Thyroid gland (tissue), 4 donors: ENCODE measurements at regions not wholly inside any gene's neighbourhood (a gene's known extent, or its start where the extent isn't known, plus 50 kb on each side); places are given as distances from the start of the nearest gene placed in this dataset.

Experiments used
- POLR2A ChIP-seq, 2 donors: fragments of 450-650 bp; IDR thresholded peaks; one replicate each; pipeline ENCODE4 v1.6.1; 2017; ENCODE audit warnings: antibody characterized with exemption in 2 of 2, mild to moderate bottlenecking in 2 of 2, moderate library complexity in 1 of 2
- TF ChIP-seq, protein P1 (sequence below), 6 experiments: fragments of 200-600 bp in 3 of 6; fragments of 450-650 bp in 3 of 6; sonication (generic) in 3 of 6; IDR thresholded peaks; one replicate each; pipeline ENCODE4 v1.5.1; 2016 to 2019; ENCODE audit warnings: antibody characterized with exemption in 6 of 6, mild to moderate bottlenecking in 2 of 6, inconsistent platforms in 1 of 6, moderate library complexity in 1 of 6

DNA sequence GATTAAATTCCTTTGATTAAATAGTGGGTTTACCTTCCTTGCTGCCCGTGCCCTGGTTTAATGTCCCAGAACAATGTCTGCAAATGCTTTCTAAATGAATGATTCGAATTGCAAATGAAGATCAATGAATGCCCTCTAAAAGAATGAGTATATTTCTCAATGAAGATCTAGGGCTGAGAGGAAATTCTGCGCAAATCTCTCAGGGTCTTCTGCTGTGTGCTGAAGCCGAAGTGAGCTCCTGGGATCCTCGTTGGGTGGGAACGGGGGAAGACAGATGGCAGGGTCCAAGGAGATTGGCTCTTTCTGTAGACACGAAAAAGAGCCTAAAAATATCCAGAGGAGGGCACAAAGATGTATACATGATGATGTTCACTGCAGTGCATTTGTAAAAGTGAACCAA is 224.8 kb downstream of the STIM2 start:
- TF ChIP-seq, protein P1, sequence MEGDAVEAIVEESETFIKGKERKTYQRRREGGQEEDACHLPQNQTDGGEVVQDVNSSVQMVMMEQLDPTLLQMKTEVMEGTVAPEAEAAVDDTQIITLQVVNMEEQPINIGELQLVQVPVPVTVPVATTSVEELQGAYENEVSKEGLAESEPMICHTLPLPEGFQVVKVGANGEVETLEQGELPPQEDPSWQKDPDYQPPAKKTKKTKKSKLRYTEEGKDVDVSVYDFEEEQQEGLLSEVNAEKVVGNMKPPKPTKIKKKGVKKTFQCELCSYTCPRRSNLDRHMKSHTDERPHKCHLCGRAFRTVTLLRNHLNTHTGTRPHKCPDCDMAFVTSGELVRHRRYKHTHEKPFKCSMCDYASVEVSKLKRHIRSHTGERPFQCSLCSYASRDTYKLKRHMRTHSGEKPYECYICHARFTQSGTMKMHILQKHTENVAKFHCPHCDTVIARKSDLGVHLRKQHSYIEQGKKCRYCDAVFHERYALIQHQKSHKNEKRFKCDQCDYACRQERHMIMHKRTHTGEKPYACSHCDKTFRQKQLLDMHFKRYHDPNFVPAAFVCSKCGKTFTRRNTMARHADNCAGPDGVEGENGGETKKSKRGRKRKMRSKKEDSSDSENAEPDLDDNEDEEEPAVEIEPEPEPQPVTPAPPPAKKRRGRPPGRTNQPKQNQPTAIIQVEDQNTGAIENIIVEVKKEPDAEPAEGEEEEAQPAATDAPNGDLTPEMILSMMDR (IDR thresholded peaks at IDR 0.05) = no peak
- no peak for TF ChIP-seq POLR2A (IDR thresholded peaks at IDR 0.05)
